RWPE2 (cell line): ENCODE measurements at regions not wholly inside any gene's neighbourhood (a gene's known extent, or its start where the extent isn't known, plus 50 kb on each side); places are given as distances from the start of the nearest gene placed in this dataset.

ENCODE experiments used
- ATAC-seq: fragments of 200-7000 bp; cut with Tn5 transposase; 3 replicates; pipeline ENCODE4 v1.9.1; 2021; ENCODE audit warnings: low read depth
- DNase-seq: peaks from one replicate; pipeline ENCODE4 v3.0.0-alpha.2; 2020; ENCODE audit warnings: low spot score
- H3K27ac ChIP-seq: fragments of 450-650 bp; 2 replicates; pipeline ENCODE4 v1.5.1; 2017; ENCODE audit warnings: mild to moderate bottlenecking; ENCODE audit not compliant: poor library complexity, severe bottlenecking
- H3K27me3 ChIP-seq: fragments of 250-450 bp; sonication (Bioruptor Pico); 2 replicates; pipeline ENCODE4 v1.5.1; 2021; ENCODE audit warnings: mild to moderate bottlenecking, moderate library complexity; ENCODE audit not compliant: insufficient read depth, poor library complexity, severe bottlenecking
- H3K36me3 ChIP-seq: fragments of 250-450 bp; sonication (Bioruptor Pico); 2 replicates; pipeline ENCODE4 v1.5.1; 2020; ENCODE audit warnings: low read depth, mild to moderate bottlenecking, moderate library complexity
- H3K4me1 ChIP-seq: fragments of 250-450 bp; sonication (Bioruptor Pico); 2 replicates; pipeline ENCODE4 v1.5.1; 2021; ENCODE audit warnings: mild to moderate bottlenecking, moderate library complexity; ENCODE audit not compliant: insufficient read depth, poor library complexity, severe bottlenecking
- H3K4me3 ChIP-seq: fragments of 250-450 bp; sonication (Bioruptor Pico); 2 replicates; pipeline ENCODE4 v1.5.1; 2021; ENCODE audit warnings: mild to moderate bottlenecking, moderate library complexity; ENCODE audit not compliant: severe bottlenecking
- H3K9me3 ChIP-seq: fragments of 250-450 bp; sonication (Bioruptor Pico); 2 replicates; pipeline ENCODE4 v1.5.1; 2021; ENCODE audit warnings: mild to moderate bottlenecking, moderate library complexity; ENCODE audit not compliant: severe bottlenecking
- CTCF ChIP-seq: fragments of 450-650 bp; IDR thresholded peaks from one replicate; pipeline ENCODE4 v1.5.1; 2017; ENCODE audit warnings: mild to moderate bottlenecking, moderate library complexity; ENCODE audit not compliant: poor library complexity, severe bottlenecking

GRCh38 chr2:198387677-198388076 lies 583.3 kb downstream of the PLCL1 start:
- ATAC-seq (no peak), DNase-seq (no peak)
- no peak overlapping the region for H3K4me3 ChIP-seq
- H3K36me3 ChIP-seq, result no peaks in the 10 kb centered on the region
- H3K27ac ChIP-seq, result no peak overlapping the region
- H3K27me3 ChIP-seq, result no peaks in the 10 kb centered on the region
- TF ChIP-seq CTCF, result no peak
- H3K4me1 ChIP-seq, result no peaks in the 10 kb centered on the region
- no peaks in the 10 kb centered on the region for H3K9me3 ChIP-seq

GRCh38 chr2:198385856-198386255 lies 581.5 kb downstream of the PLCL1 start:
- Histone ChIP-seq H3K27me3 (no peaks in the 10 kb centered on the region), H3K9me3 (no peaks in the 10 kb centered on the region), H3K4me3 (no peak overlapping the region), H3K27ac (no peak overlapping the region), H3K4me1 (no peaks in the 10 kb centered on the region), H3K36me3 (no peaks in the 10 kb centered on the region)
- ATAC-seq (no peak), DNase-seq (no peak)
- no peak for TF ChIP-seq CTCF

GRCh38 chr2:198385326-198385725 lies 580.9 kb downstream of the PLCL1 start:
- H3K4me3 ChIP-seq, result no peak overlapping the region
- DNase-seq (no peak), ATAC-seq (no peak)
- no peaks in the 10 kb centered on the region for H3K4me1 ChIP-seq
- no peak overlapping the region for H3K27ac ChIP-seq
- no peaks in the 10 kb centered on the region for H3K36me3 ChIP-seq
- no peak for TF ChIP-seq CTCF
- H3K9me3 ChIP-seq, result no peaks in the 10 kb centered on the region
- no peaks in the 10 kb centered on the region for H3K27me3 ChIP-seq

GRCh38 chr2:198383392-198383791 lies 579.0 kb downstream of the PLCL1 start:
- H3K27me3 ChIP-seq, result no peaks in the 10 kb centered on the region
- no peak for ATAC-seq
- H3K4me1 ChIP-seq, result no peaks in the 10 kb centered on the region
- no peak for TF ChIP-seq CTCF
- no peaks in the 10 kb centered on the region for H3K9me3 ChIP-seq
- H3K27ac ChIP-seq, result no peak overlapping the region
- DNase-seq, result no peak
- H3K36me3 ChIP-seq, result no peaks in the 10 kb centered on the region
- H3K4me3 ChIP-seq, result no peak overlapping the region

- Histone ChIP-seq H3K27ac (no peak overlapping the region), H3K27me3 (no peaks in the 10 kb centered on the region), H3K4me3 (no peak overlapping the region), H3K4me1 (no peaks in the 10 kb centered on the region), H3K36me3 (no peaks in the 10 kb centered on the region), H3K9me3 (no peaks in the 10 kb centered on the region)
- ATAC-seq, result no peak
- TF ChIP-seq CTCF, result no peak
- no peak for DNase-seq
These were observed 578.4 kb downstream of the PLCL1 start for GRCh38 chr2:198382811-198383210.
